ENCODE measurements at regions not wholly inside any gene's neighbourhood (a gene's known extent, or its start where the extent isn't known, plus 50 kb on each side); places are given as distances from the start of the nearest gene placed in this dataset.

- no peak for TF ChIP-seq CEBPB (IDR thresholded peaks at IDR 0.05; ENCODE audit: low read depth, low read length)
- TF ChIP-seq POLR2A (IDR thresholded peaks at IDR 0.05; ENCODE audit: control extremely low read depth in 1 of 2, low read depth in 2 of 2, low read length in 2 of 2), result no peak
- no peak for TF ChIP-seq EGR1 (IDR thresholded peaks at IDR 0.05; ENCODE audit: borderline replicate concordance, low read depth, low read length)
- no peak for TF ChIP-seq PHF8 (conservative IDR thresholded peaks at IDR 0.05; ENCODE audit: low read depth, low read length)
- TF ChIP-seq RNF2 (IDR thresholded peaks at IDR 0.05; ENCODE audit: borderline replicate concordance, low read depth, low read length, missing control alignments, poor library complexity, severe bottlenecking), result no peak
- TF ChIP-seq CTCF (IDR thresholded peaks at IDR 0.05; ENCODE audit: control extremely low read depth in 1 of 3, insufficient read depth in 1 of 3, low read depth in 1 of 3, low read length in 3 of 3), result no peak
- no peak for TF ChIP-seq CREB1 (IDR thresholded peaks at IDR 0.05)
- TF ChIP-seq FOSL1 (IDR thresholded peaks at IDR 0.05; ENCODE audit: insufficient read depth, low read depth, low read length), result no peak
- TF ChIP-seq JUND (IDR thresholded peaks at IDR 0.05; ENCODE audit: low read length), result no peak
Observed at GRCh38 chr6:119717942-119718341, 368.4 kb upstream of the MAN1A1 start.
